RWPE1 (cell line): ENCODE measurements at regions not wholly inside any gene's neighbourhood (a gene's known extent, or its start where the extent isn't known, plus 50 kb on each side); places are given as distances from the start of the nearest gene placed in this dataset.
"Not testable (repeated sequence)": the region's sequence is repeated elsewhere in the genome, so short reads cannot be mapped to it uniquely, and the experiment has no call there.

ENCODE experiments used
- CTCF ChIA-PET: fragments of 350-600 bp; sonication (Branson Sonifier 250); formaldehyde crosslinking; extraction: SDS; loops from one replicate; lab custom pipeline; 2021; lab: Yijun Ruan, JAX
- POLR2A ChIA-PET: fragments of 400-600 bp; formaldehyde crosslinking; extraction: SDS; loops from one replicate; lab custom pipeline; 2020; ENCODE audit warnings: antibody characterized with exemption; ENCODE audit not compliant: low non-redundant PET; lab: Yijun Ruan, JAX
- DNase-seq: peaks from one replicate; pipeline ENCODE4 v3.0.0; 2012; ENCODE audit warnings: low spot score
- H3K27ac ChIP-seq: fragments of 450-650 bp; 2 replicates; pipeline ENCODE4 v1.5.1; 2017
- TF ChIP-seq, protein P1 (sequence below): fragments of 450-650 bp; conservative IDR thresholded peaks from 2 replicates; pipeline ENCODE4 v1.5.1; 2017; ENCODE audit warnings: low read depth, mild to moderate bottlenecking

DNA sequence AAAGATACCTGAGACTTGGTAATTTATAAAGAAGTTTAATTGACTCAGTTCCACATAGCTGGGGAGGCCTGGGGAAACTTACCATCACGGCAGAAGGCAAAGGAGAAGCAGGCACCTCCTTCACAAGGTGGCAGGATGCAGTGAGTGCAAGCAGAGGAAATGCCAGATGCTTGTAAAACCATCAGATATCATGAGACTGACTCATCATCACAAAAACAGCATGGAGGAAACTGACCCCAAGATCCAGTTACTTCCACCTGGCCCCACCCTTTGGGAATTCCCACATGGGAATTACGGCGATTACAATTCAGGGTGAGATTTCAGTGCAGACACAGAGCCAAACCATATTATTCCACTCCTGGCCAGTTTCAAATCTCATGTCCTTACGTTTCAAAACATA lies 514.7 kb upstream of the SPANXN1 start:
- no peak overlapping the region for H3K27ac ChIP-seq
- CTCF ChIA-PET = no interaction called here
- TF ChIP-seq, protein P1, sequence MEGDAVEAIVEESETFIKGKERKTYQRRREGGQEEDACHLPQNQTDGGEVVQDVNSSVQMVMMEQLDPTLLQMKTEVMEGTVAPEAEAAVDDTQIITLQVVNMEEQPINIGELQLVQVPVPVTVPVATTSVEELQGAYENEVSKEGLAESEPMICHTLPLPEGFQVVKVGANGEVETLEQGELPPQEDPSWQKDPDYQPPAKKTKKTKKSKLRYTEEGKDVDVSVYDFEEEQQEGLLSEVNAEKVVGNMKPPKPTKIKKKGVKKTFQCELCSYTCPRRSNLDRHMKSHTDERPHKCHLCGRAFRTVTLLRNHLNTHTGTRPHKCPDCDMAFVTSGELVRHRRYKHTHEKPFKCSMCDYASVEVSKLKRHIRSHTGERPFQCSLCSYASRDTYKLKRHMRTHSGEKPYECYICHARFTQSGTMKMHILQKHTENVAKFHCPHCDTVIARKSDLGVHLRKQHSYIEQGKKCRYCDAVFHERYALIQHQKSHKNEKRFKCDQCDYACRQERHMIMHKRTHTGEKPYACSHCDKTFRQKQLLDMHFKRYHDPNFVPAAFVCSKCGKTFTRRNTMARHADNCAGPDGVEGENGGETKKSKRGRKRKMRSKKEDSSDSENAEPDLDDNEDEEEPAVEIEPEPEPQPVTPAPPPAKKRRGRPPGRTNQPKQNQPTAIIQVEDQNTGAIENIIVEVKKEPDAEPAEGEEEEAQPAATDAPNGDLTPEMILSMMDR = no peak
- POLR2A ChIA-PET = no interaction called here
- DNase-seq = no peak

DNA sequence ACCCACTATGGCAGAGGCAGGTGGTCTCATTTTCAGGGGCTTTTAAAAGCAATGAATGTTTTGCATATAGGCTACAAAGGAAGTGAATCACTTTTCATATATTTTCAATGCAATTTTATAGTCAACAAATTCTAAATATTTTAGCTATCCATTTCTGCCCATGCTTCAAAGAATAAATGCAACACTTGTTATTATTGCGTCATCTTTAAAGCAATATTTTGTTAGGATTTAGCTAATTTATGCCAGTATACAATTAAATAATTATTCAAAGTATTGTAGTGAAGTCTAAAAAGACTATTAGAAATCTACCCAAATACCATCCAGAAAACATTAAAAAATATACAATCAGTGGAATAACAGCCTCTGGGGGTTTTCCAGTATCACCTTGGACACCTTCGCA lies 509.1 kb upstream of the SPANXN1 start:
- POLR2A ChIA-PET = no interaction called here
- TF ChIP-seq, protein P1 = no peak
- no peak for DNase-seq
- H3K27ac ChIP-seq = no peak overlapping the region
- CTCF ChIA-PET = no interaction called here

- TF ChIP-seq, protein P1 = no peak
- ChIA-PET CTCF (no interaction called here), POLR2A (no interaction called here)
- H3K27ac ChIP-seq = no peak overlapping the region
- DNase-seq = no peak
Measured at GRCh38 chrX:144768540-144768939, 478.8 kb upstream of the SPANXN1 start.

DNA sequence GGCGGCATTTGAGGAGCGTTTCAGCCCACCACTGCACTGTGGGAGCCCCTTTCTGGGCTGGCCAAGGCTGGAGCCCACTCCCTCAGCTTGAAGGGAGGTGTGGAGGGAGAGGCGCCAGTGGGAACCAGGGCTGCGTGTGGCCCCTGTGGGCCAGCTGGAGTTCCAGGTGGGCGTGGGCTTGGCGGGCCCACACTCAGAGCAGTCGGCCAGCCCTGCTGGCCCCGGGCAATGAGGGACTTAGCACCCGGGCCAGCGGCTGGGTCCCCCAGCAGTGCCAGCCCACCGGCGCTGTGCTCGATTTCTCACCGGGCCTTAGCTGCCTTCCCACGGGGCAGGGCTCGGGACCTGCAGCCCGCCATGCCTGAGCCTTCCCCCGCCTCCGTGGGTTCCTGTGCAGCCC lies 463.8 kb upstream of the SPANXN1 start:
- CTCF ChIA-PET, POLR2A ChIA-PET, DNase-seq, H3K27ac ChIP-seq: not testable (repeated sequence)

GRCh38 chrX:144790148-144790547 lies 457.2 kb upstream of the SPANXN1 start:
- no peak for DNase-seq
- TF ChIP-seq, protein P1 = no peak
- CTCF ChIA-PET = no interaction called here
- POLR2A ChIA-PET = no interaction called here
- no peak overlapping the region for H3K27ac ChIP-seq

DNA sequence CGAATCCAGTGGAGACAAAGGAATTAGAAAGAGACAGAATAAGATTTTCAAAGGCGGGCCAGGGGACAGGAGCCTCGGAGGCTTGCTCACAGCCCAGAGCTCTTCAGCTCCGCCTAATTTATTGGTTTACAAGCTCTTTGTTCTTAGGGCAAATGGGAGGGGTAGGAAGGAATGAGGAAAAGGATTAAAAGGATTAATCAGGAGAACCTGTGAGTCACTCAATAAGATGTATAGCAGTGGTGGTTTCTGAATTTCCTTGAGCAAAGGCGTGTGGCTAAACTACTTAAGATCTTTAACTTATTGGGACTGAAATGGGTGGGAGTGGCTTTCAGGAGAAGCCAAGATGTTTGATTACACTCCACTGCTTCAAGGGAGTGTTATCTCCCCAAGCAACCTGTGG lies 456.0 kb upstream of the SPANXN1 start:
- H3K27ac ChIP-seq = no peak overlapping the region
- CTCF ChIA-PET = interaction anchor here (0.5 kb wide), 1 partner anchor 1196 kb away, joined by 4 read pairs; no protein-coding TSS in a partner anchor
- POLR2A ChIA-PET = no interaction called here
- TF ChIP-seq, protein P1 = no peak
- DNase-seq = peak; percentile 5

GRCh38 chrX:144798972-144799371 lies 448.3 kb upstream of the SPANXN1 start:
- no peak for DNase-seq
- POLR2A ChIA-PET = no interaction called here
- CTCF ChIA-PET = no interaction called here
- no peak overlapping the region for H3K27ac ChIP-seq
- TF ChIP-seq, protein P1 = no peak
